ENCODE measurements at regions not wholly inside any gene's neighbourhood (a gene's known extent, or its start where the extent isn't known, plus 50 kb on each side); places are given as distances from the start of the nearest gene placed in this dataset.

GRCh38 chr1:14098294-14098913, 398.4 kb downstream of the PRDM2 start:
- DNase-seq, result no peak

DNA sequence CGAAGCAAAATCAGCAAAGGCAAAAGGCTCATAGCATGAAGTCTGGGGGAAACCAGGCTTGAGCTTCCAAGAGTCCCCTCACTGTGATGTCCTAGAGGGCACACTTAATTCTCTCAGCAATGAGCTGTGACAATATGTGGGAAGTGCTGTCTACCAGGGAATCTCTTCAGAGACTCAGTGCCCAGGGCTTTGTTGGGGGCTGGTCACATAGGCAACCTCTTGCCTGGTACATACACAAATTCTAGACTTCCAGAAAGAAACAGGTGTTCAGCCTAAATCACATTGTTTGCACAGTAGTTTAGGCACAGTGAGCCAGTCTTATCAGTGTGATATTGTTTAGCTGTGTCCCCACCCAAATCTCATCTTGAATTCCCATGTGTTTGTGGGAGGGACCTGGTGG, 400.5 kb downstream of the PRDM2 start:
- DNase-seq, result no peak

DNA sequence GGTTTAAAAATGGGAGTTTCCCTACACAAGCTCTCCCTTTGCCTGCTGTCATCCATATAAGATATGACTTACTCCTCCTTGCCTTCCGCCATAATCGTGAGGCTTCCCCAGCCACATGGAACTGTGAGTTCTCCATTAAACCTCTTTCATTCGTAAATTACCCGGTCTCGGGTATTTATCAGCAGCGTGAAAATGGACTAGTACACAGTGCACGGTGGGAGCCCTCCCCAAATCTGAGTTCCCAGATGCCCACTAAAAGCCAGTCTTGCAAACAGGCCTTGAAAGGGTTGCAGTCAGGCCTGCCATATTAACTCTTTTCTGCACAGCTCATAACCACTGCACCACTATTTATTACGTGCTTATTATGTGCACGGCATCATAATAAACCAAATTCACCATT, 400.9 kb downstream of the PRDM2 start:
- no peak for DNase-seq

- no peak for DNase-seq
Observed at GRCh38 chr1:14102180-14102579, 402.2 kb downstream of the PRDM2 start.

GRCh38 chr1:14103878-14104430, 404.0 kb downstream of the PRDM2 start:
- no peak for DNase-seq

DNA sequence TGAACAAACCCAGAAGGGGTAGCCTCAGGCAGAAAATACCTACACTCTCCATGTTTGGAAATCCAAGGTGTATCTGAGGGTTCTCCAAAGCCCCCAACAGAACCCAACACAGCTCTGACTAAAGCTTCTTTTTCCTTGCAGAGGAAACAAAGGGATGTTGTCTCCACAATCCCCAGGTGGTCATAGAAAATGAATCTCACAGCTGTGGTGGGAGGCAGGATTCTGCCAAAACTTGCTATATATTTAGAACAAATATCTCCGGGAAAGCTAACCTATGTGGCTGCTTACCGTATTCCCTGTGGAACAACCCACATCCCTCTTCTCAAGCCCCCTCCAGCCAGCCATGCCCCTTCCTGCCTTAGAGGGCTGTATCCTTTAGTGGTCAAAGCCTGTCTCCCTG, 406.1 kb downstream of the PRDM2 start:
- DNase-seq, result no peak

DNA sequence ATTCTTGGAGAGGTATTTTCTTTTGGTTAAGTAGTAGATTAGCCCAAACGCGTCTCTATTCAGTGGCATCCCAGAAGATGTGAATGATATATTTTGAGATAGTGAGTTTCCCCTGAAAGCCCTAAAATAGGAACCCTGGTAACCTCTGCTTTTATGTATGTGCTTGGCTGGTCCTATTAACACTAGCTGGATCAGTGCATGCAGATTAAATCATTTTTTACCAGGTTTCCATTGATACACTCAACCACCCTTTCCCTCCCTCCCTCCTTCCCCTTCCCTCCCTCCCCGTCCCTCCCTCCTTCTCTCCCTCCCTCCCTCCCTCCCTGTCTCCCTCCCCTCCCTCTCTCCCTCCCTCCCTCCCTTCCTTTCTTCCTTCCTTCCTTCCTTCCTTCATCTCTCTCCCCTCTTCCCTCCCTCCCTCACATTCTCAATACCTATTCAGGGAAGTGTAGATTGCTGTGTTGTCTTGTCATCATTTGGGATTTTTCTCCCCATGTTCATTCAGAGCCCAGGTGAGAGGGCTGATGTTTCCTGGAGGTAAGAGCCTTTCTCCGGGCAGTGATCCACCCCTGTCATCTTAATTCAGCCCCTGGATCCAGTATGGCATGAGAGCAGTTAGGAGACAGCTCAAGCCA, 406.8 kb downstream of the PRDM2 start:
- no peak for DNase-seq

- peak in 5 of 56 donors; percentile 2 to 34 (median 12) for DNase-seq
Observed at GRCh38 chr1:14108356-14109275, 408.6 kb downstream of the PRDM2 start.

DNA sequence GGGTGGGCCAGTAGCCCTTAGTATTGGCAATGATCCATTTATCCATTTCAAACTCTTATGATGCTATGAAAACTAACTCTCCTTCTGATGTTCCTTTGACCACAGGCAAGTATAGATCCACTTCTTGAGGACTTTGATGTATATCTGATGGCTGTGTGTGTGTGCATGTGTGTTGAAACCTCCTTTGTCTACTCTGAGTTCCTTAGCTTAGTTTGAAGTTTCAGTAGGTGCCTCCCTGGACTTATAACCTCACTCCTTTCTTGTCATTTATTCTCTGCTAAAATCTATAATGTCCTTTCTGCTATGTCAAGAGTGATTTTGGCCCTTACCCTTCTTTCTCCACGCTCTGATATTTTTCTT, 409.3 kb downstream of the PRDM2 start:
- DNase-seq, result no peak

GRCh38 chr1:14110040-14110439, 410.1 kb downstream of the PRDM2 start:
- DNase-seq, result no peak

DNA sequence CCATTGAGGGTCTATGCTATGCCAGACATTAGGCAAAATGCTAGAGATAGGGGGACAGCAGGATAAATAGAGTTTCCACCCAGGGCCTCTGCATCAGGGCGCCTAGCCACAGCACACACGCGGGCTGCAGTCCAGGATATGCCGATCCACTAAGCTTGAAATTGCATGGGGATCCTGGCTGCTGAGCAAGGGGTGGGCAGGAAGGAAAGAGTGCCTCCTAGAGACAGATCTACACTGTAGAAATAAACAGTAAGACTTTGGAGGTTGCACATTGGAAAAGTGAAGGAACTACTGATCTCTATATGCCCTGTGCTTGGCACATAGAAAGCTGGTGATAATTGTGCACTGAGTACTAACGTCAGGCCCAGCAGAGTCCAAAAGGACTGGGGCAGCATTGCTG, 411.1 kb downstream of the PRDM2 start:
- DNase-seq, result no peak

- no peak for DNase-seq
Observed at GRCh38 chr1:14112613-14113012, 412.6 kb downstream of the PRDM2 start.

- no peak for DNase-seq
Observed at GRCh38 chr1:14113271-14113670, 413.3 kb downstream of the PRDM2 start.

GRCh38 chr1:14113841-14114567, 414.0 kb downstream of the PRDM2 start:
- DNase-seq, result peak in 53 of 56 donors; percentile 1 to 84 (median 49)

DNA sequence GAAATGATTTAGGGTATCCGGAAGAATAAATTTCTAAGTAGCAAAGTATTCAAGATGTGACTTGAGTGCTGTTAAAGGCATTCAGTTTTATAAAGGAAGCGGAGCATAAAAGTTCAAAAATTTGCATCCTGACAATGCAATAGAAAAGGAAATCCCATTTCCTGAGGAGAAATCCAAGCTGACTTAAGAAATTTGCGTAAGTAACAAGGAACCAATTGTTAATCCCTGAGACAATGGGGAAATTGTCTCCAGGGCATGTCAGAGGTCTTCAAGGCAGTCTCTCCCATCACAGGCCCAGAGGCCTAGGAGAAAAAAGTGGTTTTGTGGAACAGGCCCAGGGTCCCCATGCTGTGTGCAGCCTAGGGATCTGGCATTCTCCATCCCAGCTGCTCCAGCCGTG, 416.0 kb downstream of the PRDM2 start:
- no peak for DNase-seq

- DNase-seq, result no peak
Observed at GRCh38 chr1:14117700-14118099, 417.7 kb downstream of the PRDM2 start.

- no peak for DNase-seq
Observed at GRCh38 chr1:14118691-14119485, 418.9 kb downstream of the PRDM2 start.

DNA sequence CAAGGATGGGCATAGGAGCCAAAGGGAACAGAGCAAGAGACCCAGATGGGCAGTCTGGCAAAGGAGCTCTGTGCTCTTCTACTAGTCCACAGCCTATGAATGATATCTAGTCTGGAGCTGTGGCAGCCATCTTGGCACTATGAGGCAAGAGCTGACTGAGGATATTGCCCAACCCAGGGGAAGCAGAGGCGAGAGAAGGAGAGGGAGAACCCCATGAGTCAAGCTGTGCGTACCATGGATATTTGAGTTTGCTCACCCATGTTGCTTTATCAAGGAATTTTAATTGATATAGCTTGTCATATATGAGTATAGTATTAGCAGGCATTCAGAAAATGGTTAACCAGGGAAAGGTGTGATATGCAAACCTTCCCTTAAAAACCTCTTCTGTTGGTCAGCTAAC, 420.9 kb downstream of the PRDM2 start:
- DNase-seq, result no peak

DNA sequence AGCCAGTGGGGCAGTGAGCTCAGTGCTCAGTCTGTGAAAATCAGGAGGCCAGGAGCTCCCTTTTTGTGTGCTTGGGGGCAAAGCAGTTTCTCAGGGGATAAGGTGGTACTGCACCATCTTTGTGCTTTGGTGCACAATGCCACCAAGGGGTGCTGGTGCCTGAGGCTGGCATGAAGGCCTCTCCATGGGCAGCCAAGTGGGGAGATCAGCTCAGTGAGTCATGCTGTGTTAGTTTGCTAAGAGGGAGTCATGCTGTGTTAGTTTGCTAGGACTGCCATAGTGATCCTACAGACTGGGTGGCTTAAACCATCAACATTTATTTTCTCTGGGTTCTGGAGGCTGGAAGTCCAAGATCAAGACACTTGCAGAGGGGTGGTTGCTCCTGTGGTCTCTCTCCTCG, 428.1 kb downstream of the PRDM2 start:
- no peak for DNase-seq

DNA sequence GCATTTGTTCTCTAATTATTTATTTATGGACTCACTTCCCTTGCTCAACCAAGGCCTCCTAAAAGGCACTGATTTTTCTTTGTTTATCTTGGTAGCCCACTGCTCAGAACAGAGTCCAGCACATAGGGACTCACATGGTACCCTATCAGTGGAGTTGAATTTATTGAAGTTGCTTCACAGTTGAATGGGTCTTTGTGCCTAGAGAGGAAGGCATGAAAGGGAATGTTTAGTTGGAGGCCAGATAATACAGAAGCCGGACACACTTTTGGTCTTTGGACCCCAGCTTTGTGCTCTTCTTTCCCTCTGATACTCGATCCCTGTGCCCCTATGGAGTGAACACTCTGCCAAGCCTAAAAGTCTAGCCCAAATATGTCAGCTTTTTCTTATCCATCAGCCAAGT, 429.0 kb downstream of the PRDM2 start:
- no peak for DNase-seq

- no peak for DNase-seq
Observed at GRCh38 chr1:14135070-14135469, 435.1 kb downstream of the PRDM2 start.

Data from amygdala (tissue), 56 donors.